ENCODE measurements at regions not wholly inside any gene's neighbourhood (a gene's known extent, or its start where the extent isn't known, plus 50 kb on each side); places are given as distances from the start of the nearest gene placed in this dataset.

- ATAC-seq (ENCODE audit: low FRiP score) = no peak
- TF ChIP-seq CTCF (IDR thresholded peaks at IDR 0.05) = no peak
- no peak for DNase-seq (ENCODE audit: low spot score)
Observed at GRCh38 chr3:86733257-86733656, 257.7 kb downstream of the VGLL3 start.

- no peak for DNase-seq (ENCODE audit: low spot score)
- no peak for ATAC-seq (ENCODE audit: low FRiP score)
- TF ChIP-seq CTCF (IDR thresholded peaks at IDR 0.05) = no peak
Observed at GRCh38 chr3:86731501-86731901, 259.4 kb downstream of the VGLL3 start.

- TF ChIP-seq CTCF (IDR thresholded peaks at IDR 0.05) = no peak
- no peak for DNase-seq (ENCODE audit: low spot score)
- ATAC-seq (ENCODE audit: low FRiP score) = no peak
Observed at GRCh38 chr3:86723433-86723832, 267.5 kb downstream of the VGLL3 start.

GRCh38 chr3:86711634-86712033 lies 279.3 kb downstream of the VGLL3 start:
- no peak for TF ChIP-seq CTCF (IDR thresholded peaks at IDR 0.05)
- no peak for DNase-seq (ENCODE audit: low spot score)
- no peak for ATAC-seq (ENCODE audit: low FRiP score)

GRCh38 chr3:86708893-86709292 lies 282.1 kb downstream of the VGLL3 start:
- ATAC-seq (ENCODE audit: low FRiP score) (no peak), DNase-seq (ENCODE audit: low spot score) (no peak)

GRCh38 chr3:86702381-86702958 lies 288.5 kb downstream of the VGLL3 start:
- DNase-seq (ENCODE audit: low spot score) = no peak
- TF ChIP-seq CTCF (IDR thresholded peaks at IDR 0.05) = no peak
- ATAC-seq (ENCODE audit: low FRiP score) = no peak

More at GRCh38 chr3:86708893-86709292, 282.1 kb downstream of the VGLL3 start:
- no peak for TF ChIP-seq CTCF (IDR thresholded peaks at IDR 0.05)

- no peak for TF ChIP-seq CTCF (IDR thresholded peaks at IDR 0.05)
- ATAC-seq (ENCODE audit: low FRiP score) = no peak
- no peak for DNase-seq (ENCODE audit: low spot score)
Observed at GRCh38 chr3:86695752-86696151, 295.2 kb downstream of the VGLL3 start.

Measured in omental fat pad (tissue), 3 donors.